Peyer's patch (tissue), 4 donors: ENCODE measurements at regions not wholly inside any gene's neighbourhood (a gene's known extent, or its start where the extent isn't known, plus 50 kb on each side); places are given as distances from the start of the nearest gene placed in this dataset.

Experiments
- DNase-seq, 3 donors: peaks; one replicate each; pipeline ENCODE4 v3.0.0-alpha.2; 2017 to 2019
- H3K27ac ChIP-seq, 4 donors: fragments of 200-600 bp; sonication (generic); one replicate each; pipeline ENCODE4 v1.5.1; 2016 to 2019
- H3K27me3 ChIP-seq, 2 donors: fragments of 200-600 bp; sonication (generic); one replicate each; pipeline ENCODE4 v1.5.1; 2019
- H3K36me3 ChIP-seq, 3 donors: fragments of 200-600 bp; sonication (generic); one replicate each; pipeline ENCODE4 v1.5.1; 2016 to 2019
- H3K4me1 ChIP-seq, 4 donors: fragments of 200-600 bp; sonication (generic); one replicate each; pipeline ENCODE4 v1.5.1; 2016 to 2019
- H3K4me3 ChIP-seq, 4 donors: fragments of 200-600 bp; sonication (generic); 1 replicate in 3 of 4; 2 replicates in 1 of 4; pipeline ENCODE4 v1.5.1; 2016 to 2019; ENCODE audit warnings: mild to moderate bottlenecking in 1 of 4
- H3K9me3 ChIP-seq, 4 donors: fragments of 200-600 bp; sonication (generic); one replicate each; pipeline ENCODE4 v1.5.1; 2016 to 2019; ENCODE audit warnings: mild to moderate bottlenecking in 1 of 4
- POLR2A ChIP-seq, 2 donors: fragments of 450-650 bp; IDR thresholded peaks; one replicate each; pipeline ENCODE4 v1.5.1; 2017; ENCODE audit warnings: antibody characterized with exemption in 2 of 2, mild to moderate bottlenecking in 2 of 2, moderate library complexity in 2 of 2
- TF ChIP-seq, protein P1 (sequence below), 6 experiments: fragments of 450-650 bp in 4 of 6; fragments of 200-600 bp in 2 of 6; sonication (generic) in 1 of 6; IDR thresholded peaks; one replicate each; pipeline ENCODE4 v1.5.1; 2017 to 2019; ENCODE audit warnings: antibody characterized with exemption in 6 of 6, mild to moderate bottlenecking in 3 of 6, moderate library complexity in 1 of 6

DNA sequence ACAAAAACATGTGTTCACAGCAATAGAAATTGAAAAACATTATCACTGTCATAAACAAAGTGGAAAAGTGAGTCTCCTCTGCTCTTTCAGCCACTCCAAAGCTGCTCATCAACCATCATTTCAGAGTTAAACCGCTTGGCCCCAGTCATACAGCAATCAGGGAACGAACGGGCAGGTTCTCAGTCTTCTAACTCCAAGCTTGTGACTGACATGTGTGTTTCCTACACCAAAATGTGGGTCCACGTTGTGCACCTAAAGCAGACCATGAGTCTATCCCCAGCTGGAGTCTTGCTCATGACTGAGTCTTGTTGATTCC is 582.6 kb upstream of the ID2 start:
- no peak for TF ChIP-seq POLR2A (IDR thresholded peaks at IDR 0.05)
- TF ChIP-seq, protein P1, sequence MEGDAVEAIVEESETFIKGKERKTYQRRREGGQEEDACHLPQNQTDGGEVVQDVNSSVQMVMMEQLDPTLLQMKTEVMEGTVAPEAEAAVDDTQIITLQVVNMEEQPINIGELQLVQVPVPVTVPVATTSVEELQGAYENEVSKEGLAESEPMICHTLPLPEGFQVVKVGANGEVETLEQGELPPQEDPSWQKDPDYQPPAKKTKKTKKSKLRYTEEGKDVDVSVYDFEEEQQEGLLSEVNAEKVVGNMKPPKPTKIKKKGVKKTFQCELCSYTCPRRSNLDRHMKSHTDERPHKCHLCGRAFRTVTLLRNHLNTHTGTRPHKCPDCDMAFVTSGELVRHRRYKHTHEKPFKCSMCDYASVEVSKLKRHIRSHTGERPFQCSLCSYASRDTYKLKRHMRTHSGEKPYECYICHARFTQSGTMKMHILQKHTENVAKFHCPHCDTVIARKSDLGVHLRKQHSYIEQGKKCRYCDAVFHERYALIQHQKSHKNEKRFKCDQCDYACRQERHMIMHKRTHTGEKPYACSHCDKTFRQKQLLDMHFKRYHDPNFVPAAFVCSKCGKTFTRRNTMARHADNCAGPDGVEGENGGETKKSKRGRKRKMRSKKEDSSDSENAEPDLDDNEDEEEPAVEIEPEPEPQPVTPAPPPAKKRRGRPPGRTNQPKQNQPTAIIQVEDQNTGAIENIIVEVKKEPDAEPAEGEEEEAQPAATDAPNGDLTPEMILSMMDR (IDR thresholded peaks at IDR 0.05) = no peak
- no peak for DNase-seq
- Histone ChIP-seq H3K27ac (no peak overlapping the region), H3K36me3 (no peaks in the 10 kb centered on the region), H3K4me3 (no peak overlapping the region), H3K4me1 (peaks cover 0 to 6% (median 0%) of the 10 kb centered on the region in 4 donors), H3K9me3 (no peaks in the 10 kb centered on the region), H3K27me3 (no peaks in the 10 kb centered on the region)

DNA sequence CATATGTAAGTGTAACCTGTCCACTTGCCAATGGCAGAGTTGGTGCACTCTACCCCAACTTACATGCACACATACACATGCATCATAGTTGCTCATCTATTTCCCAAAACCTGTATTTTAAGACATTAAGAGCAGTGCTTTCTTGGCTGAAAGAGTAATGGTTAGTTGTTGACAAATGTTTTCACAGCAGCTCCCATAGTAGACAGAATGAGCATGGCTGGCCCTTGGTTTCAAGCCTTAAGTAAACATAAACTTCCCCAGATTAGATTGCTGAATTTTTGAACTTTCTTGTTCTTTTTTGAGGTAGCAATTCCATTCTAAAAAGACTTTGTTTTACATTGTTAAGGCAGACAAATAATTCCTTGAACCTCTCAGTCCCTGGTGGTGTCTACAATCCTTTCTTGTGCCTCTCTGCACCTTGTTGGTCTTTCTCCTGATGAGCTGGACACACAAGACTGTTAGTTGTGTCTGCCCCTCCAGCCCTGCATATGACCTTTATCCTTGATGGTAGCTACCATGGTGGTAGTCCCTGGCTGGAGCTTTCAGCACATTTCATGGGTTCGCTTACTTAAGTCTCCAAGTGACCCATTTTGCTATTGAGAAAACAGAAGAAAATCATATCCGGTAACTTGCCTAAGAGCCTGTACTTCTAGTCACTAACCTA is 580.1 kb upstream of the ID2 start:
- Histone ChIP-seq H3K27me3 (no peaks in the 10 kb centered on the region), H3K4me1 (peaks cover 0 to 6% (median 0%) of the 10 kb centered on the region in 4 donors), H3K36me3 (no peaks in the 10 kb centered on the region), H3K9me3 (no peaks in the 10 kb centered on the region), H3K4me3 (no peak overlapping the region), H3K27ac (no peak overlapping the region)
- no peak for DNase-seq
- no peak for TF ChIP-seq POLR2A (IDR thresholded peaks at IDR 0.05)
- TF ChIP-seq, protein P1 (IDR thresholded peaks at IDR 0.05) = no peak

DNA sequence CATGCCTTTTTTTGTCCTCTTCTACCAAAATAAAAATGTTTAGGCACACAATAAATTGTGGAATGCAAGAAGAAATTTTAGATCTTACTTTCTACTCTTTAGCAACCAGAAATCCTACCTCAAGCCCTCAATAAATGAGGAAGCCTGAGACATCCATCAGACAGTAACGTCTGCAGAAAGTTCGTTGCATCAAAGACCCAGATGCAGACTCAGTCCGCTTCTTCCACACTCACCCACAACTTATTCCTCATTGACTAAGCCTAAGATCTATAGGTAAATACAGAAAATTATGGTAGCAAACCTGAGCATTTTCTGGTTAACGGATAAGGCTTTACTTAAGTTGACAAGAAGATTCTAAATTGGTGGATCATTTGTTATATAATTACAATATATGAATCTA is 579.4 kb upstream of the ID2 start:
- Histone ChIP-seq H3K9me3 (no peaks in the 10 kb centered on the region), H3K4me3 (no peak overlapping the region), H3K27me3 (no peaks in the 10 kb centered on the region), H3K27ac (no peak overlapping the region), H3K4me1 (peaks cover 0 to 6% (median 0%) of the 10 kb centered on the region in 4 donors), H3K36me3 (no peaks in the 10 kb centered on the region)
- no peak for DNase-seq
- TF ChIP-seq, protein P1 (IDR thresholded peaks at IDR 0.05) = no peak
- no peak for TF ChIP-seq POLR2A (IDR thresholded peaks at IDR 0.05)

DNA sequence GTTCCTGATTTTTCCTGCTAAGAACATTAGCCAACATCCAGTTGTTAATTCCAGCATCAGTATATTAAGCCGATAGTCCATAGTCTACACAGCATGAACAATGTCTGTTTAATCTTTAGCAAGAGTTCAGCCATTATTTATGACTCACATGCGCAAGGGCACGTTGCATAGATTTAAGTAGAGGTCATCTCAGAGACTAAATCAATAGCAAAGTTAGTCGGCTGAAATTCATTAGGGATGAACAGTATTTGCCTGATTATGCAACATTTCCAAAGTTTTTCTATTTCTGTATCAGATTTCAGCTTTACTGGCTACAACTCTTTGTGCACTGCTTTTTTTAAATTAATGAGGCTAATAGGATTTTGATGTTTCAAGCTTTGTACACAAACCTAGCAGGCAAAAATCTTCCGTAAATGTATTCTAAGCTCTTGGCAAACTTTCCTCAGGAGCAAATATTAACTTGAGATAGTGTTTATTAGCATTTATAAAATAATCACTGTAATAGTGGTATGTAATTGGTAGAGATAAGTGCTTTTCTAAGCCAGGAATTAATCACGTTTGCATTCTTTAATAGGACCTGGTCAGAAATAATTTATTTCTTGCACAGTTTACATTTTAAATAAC is 578.7 kb upstream of the ID2 start:
- peaks cover 0 to 6% (median 0%) of the 10 kb centered on the region in 4 donors for H3K4me1 ChIP-seq
- no peaks in the 10 kb centered on the region for H3K36me3 ChIP-seq
- DNase-seq = peak in 1 of 3 donors; percentile 58
- no peak overlapping the region for H3K27ac ChIP-seq
- H3K9me3 ChIP-seq = no peaks in the 10 kb centered on the region
- TF ChIP-seq, protein P1 (IDR thresholded peaks at IDR 0.05) = no peak
- no peak for TF ChIP-seq POLR2A (IDR thresholded peaks at IDR 0.05)
- no peaks in the 10 kb centered on the region for H3K27me3 ChIP-seq
- no peak overlapping the region for H3K4me3 ChIP-seq

DNA sequence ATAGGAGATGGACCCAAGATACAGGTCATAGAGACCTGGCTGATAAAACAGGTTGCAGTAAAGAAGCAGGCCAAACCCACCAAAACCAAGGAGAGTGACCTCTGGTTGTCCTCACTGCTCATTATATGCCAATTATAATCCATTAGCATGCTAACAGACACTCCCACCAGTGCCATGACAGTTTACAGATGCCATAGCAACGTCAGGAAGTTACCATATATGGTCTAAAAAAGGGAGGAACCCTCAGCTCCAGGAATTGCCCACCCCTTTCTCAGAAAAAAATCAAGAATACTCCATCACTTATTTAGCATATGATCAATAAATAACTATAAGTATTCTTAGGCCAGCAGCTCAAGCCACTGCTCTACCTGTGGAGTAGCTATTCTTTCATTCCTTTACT is 574.7 kb upstream of the ID2 start:
- DNase-seq = no peak
- Histone ChIP-seq H3K36me3 (no peaks in the 10 kb centered on the region), H3K4me1 (no peaks in the 10 kb centered on the region), H3K27ac (no peak overlapping the region), H3K27me3 (no peaks in the 10 kb centered on the region), H3K9me3 (no peaks in the 10 kb centered on the region), H3K4me3 (no peak overlapping the region)
- TF ChIP-seq, protein P1 (IDR thresholded peaks at IDR 0.05) = no peak
- no peak for TF ChIP-seq POLR2A (IDR thresholded peaks at IDR 0.05)
